DOHH2 (cell line): ENCODE measurements at regions not wholly inside any gene's neighbourhood (a gene's known extent, or its start where the extent isn't known, plus 50 kb on each side); places are given as distances from the start of the nearest gene placed in this dataset.

Experiments used
- EZH2phosphoT487 ChIP-seq: fragments of 200-600 bp; sonication (generic); IDR thresholded peaks from 2 replicates; pipeline ENCODE4 v1.6.1; 2017; ENCODE audit warnings: borderline replicate concordance, mild to moderate bottlenecking, antibody characterized with exemption, low read length, moderate library complexity, mixed read lengths
- TF ChIP-seq, protein P1 (sequence below): fragments of 200-600 bp; sonication (generic); IDR thresholded peaks from one replicate; pipeline ENCODE4 v1.5.1; 2014; ENCODE audit warnings: antibody characterized with exemption, mild to moderate bottlenecking, low read depth, low read length; ENCODE audit not compliant: poor library complexity, severe bottlenecking

DNA sequence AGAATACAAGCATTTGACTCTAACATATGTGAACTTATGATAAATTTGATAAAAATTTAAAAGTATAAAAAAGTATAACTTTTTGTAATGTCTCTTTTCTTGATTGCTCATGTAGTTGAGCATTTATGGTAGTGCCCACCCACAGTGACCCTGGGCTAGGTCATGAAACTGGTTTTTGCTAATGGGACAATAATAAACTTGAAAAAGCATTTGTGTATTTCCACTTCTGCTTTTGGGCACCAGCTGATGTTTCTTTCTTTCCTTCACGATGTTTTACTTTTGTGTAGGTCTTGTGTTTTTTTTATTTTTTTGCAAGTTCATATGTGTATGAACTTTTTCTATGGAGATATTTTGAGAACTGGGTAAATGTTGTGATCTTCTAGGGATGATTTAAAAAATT lies 313.1 kb downstream of the CBLL2 start:
- TF ChIP-seq, protein P1, sequence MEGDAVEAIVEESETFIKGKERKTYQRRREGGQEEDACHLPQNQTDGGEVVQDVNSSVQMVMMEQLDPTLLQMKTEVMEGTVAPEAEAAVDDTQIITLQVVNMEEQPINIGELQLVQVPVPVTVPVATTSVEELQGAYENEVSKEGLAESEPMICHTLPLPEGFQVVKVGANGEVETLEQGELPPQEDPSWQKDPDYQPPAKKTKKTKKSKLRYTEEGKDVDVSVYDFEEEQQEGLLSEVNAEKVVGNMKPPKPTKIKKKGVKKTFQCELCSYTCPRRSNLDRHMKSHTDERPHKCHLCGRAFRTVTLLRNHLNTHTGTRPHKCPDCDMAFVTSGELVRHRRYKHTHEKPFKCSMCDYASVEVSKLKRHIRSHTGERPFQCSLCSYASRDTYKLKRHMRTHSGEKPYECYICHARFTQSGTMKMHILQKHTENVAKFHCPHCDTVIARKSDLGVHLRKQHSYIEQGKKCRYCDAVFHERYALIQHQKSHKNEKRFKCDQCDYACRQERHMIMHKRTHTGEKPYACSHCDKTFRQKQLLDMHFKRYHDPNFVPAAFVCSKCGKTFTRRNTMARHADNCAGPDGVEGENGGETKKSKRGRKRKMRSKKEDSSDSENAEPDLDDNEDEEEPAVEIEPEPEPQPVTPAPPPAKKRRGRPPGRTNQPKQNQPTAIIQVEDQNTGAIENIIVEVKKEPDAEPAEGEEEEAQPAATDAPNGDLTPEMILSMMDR = no peak
- TF ChIP-seq EZH2phosphoT487 = no peak
